ENCODE measurements at regions not wholly inside any gene's neighbourhood (a gene's known extent, or its start where the extent isn't known, plus 50 kb on each side); places are given as distances from the start of the nearest gene placed in this dataset.

DNA sequence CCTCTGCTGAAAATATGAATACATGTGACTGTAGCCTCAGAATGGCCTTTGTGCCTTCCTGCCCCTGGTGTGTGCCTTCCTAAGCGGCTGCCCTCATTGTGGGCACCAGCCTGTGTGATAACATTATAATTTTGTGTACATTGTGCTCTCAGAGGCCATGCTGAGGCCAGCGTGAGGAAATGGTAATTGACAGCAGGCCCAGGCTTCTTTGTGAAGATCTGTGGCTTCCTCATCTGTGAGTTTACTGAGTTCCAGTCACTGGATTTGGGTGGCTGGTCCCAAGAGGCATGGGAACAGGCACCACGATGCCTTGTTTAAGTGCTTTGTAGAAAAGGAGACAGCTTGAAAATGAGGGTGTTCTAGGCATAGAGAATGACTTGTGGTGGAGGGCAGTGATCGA, 389.3 kb downstream of the OMA1 start:
- intact Hi-C loops (cut with DNase I; ENCODE audit: low total_unique reads) (no loop called here), in situ Hi-C loops (cut with MboI; ENCODE audit: low sequenced_read_pairs in 4 of 4) (loop anchor here in 2 of 4 donors (25.0 kb wide), 1 partner anchor 1320 kb away; no protein-coding TSS in a partner anchor)
- DNase-seq (no peak), ATAC-seq (no peak)
- no peak overlapping the region for H3K27ac ChIP-seq
- peaks cover 0 to 4% of the 10 kb centered on the region in 2 donors for H3K4me1 ChIP-seq
- H3K9me3 ChIP-seq, result no peaks in the 10 kb centered on the region
- TF ChIP-seq POLR2A (IDR thresholded peaks at IDR 0.05) (no peak), CTCF (IDR thresholded peaks at IDR 0.05 in 4 of 5, conservative IDR thresholded peaks at IDR 0.05 in 1 of 5) (no peak)
- H3K36me3 ChIP-seq, result no peaks in the 10 kb centered on the region
- H3K4me3 ChIP-seq, result no peak overlapping the region
- H3K27me3 ChIP-seq, result no peaks in the 10 kb centered on the region

DNA sequence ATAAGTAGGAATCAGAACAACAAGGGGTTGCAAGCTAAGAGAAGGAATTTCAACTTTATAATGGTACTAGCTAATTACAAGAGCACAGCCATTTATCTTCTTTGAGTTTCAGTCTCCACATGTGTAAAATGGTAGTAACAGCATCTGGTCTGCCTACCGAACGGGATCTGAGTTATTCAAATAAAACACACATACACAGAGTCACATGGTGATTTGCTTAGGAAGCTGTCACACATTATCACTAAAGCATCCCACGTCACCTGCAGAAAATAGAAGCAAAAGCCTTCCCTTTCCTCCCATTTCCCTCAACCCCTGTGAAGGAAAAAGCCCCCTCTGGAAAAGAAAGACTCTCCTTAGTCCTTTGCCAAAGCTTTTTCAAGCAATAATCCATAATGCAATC, 389.7 kb downstream of the OMA1 start:
- Histone ChIP-seq H3K36me3 (no peaks in the 10 kb centered on the region), H3K27ac (no peak overlapping the region), H3K27me3 (no peaks in the 10 kb centered on the region), H3K4me3 (no peak overlapping the region), H3K9me3 (no peaks in the 10 kb centered on the region), H3K4me1 (peaks cover 0 to 4% of the 10 kb centered on the region in 2 donors)
- intact Hi-C loops (cut with DNase I; ENCODE audit: low total_unique reads), result no loop called here
- TF ChIP-seq CTCF (IDR thresholded peaks at IDR 0.05 in 4 of 5, conservative IDR thresholded peaks at IDR 0.05 in 1 of 5) (no peak), POLR2A (IDR thresholded peaks at IDR 0.05) (no peak)
- ATAC-seq (no peak), DNase-seq (no peak)
- in situ Hi-C loops (cut with MboI; ENCODE audit: low sequenced_read_pairs in 4 of 4), result loop anchor here in 2 of 4 donors (25.0 kb wide), 1 partner anchor 1320 kb away; no protein-coding TSS in a partner anchor

DNA sequence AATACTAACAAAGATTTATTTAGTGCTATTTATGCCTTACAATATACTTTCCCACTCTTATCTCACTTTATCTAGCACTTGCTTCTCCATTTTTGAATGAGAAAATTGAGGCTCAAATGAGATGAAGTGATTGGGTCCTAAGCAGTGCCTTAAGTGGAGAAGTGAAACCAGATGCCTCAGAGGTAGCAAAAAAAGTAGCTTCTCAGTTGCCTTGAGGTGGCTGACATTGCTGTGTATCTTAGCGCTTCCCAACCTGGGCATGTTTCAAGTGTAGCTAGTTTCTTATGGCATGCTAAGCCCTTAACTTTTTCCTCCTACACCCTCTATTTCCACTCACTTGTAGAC, 390.4 kb downstream of the OMA1 start:
- in situ Hi-C loops (cut with MboI; ENCODE audit: low sequenced_read_pairs in 4 of 4) (loop anchor here in 2 of 4 donors (25.0 kb wide), 1 partner anchor 1319 kb away; no protein-coding TSS in a partner anchor), intact Hi-C loops (cut with DNase I; ENCODE audit: low total_unique reads) (no loop called here)
- Histone ChIP-seq H3K27me3 (no peaks in the 10 kb centered on the region), H3K4me3 (no peak overlapping the region), H3K27ac (no peak overlapping the region), H3K9me3 (no peaks in the 10 kb centered on the region), H3K4me1 (peaks cover 0 to 4% of the 10 kb centered on the region in 2 donors), H3K36me3 (no peaks in the 10 kb centered on the region)
- DNase-seq, result no peak
- no peak for TF ChIP-seq POLR2A (IDR thresholded peaks at IDR 0.05)
- TF ChIP-seq CTCF (IDR thresholded peaks at IDR 0.05 in 4 of 5, conservative IDR thresholded peaks at IDR 0.05 in 1 of 5), result no peak
- ATAC-seq, result no peak

DNA sequence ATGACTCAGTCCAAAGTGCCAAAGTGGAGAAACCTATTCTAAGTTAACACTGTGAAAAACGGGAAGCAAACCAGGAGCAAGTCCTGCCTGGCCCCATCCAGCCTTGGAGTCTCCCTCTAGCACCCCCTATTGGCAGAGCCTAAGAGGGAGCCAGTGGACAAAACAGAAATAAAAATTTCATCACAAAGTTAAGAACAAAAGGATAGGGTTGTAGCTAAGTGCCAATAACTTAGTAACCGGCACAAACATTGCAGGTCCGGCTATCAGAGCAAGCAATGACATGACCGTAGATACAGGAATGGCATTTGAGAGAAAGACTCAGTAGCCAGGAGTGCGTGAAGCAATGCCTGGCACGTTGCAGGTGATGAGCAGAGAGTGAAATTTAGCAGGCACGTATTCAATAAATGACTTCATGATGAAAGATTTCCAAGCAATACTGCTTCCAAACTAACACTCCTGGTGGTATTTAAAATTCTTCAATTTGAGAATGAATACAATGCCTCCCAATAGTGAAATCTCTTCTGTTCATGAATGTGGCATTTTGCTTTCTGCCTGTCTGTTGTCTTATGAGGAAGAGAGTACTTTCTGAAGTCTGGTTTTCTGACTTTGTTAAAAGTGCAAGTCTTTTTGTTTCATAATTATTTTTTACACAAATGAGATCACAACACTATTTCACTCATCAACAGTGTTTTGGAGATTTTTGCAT, 391.0 kb downstream of the OMA1 start:
- Histone ChIP-seq H3K36me3 (no peaks in the 10 kb centered on the region), H3K4me3 (no peak overlapping the region), H3K9me3 (no peaks in the 10 kb centered on the region), H3K27ac (no peak overlapping the region), H3K27me3 (no peaks in the 10 kb centered on the region), H3K4me1 (peaks cover 0 to 4% of the 10 kb centered on the region in 2 donors)
- TF ChIP-seq POLR2A (IDR thresholded peaks at IDR 0.05) (no peak), CTCF (IDR thresholded peaks at IDR 0.05 in 4 of 5, conservative IDR thresholded peaks at IDR 0.05 in 1 of 5) (peak in 1 of 5 experiments; percentile 6)
- DNase-seq (no peak), ATAC-seq (no peak)
- intact Hi-C loops (cut with DNase I; ENCODE audit: low total_unique reads), result no loop called here
- in situ Hi-C loops (cut with MboI; ENCODE audit: low sequenced_read_pairs in 4 of 4), result loop anchor here in 2 of 4 donors (25.0 kb wide), 1 partner anchor 1318 kb away; no protein-coding TSS in a partner anchor
